ENCODE measurements at regions not wholly inside any gene's neighbourhood (a gene's known extent, or its start where the extent isn't known, plus 50 kb on each side); places are given as distances from the start of the nearest gene placed in this dataset.

GRCh38 chr4:138305050-138305449, 62.9 kb upstream of the SLC7A11 start:
- TF ChIP-seq BHLHE40 (IDR thresholded peaks at IDR 0.05; ENCODE audit: borderline replicate concordance): no peak
- no peak for TF ChIP-seq ARNT (IDR thresholded peaks at IDR 0.05)
- TF ChIP-seq FOXA1 (IDR thresholded peaks at IDR 0.05): no peak
- no peak for TF ChIP-seq FOXM1 (IDR thresholded peaks at IDR 0.05; ENCODE audit: borderline replicate concordance)
- no peak for TF ChIP-seq SUZ12 (IDR thresholded peaks at IDR 0.05)
- TF ChIP-seq FOXK2 (IDR thresholded peaks at IDR 0.05): no peak
- no peak for TF ChIP-seq SP1 (IDR thresholded peaks at IDR 0.05)

Measured in HEK293T (cell line).